ENCODE measurements at regions not wholly inside any gene's neighbourhood (a gene's known extent, or its start where the extent isn't known, plus 50 kb on each side); places are given as distances from the start of the nearest gene placed in this dataset.

DNA sequence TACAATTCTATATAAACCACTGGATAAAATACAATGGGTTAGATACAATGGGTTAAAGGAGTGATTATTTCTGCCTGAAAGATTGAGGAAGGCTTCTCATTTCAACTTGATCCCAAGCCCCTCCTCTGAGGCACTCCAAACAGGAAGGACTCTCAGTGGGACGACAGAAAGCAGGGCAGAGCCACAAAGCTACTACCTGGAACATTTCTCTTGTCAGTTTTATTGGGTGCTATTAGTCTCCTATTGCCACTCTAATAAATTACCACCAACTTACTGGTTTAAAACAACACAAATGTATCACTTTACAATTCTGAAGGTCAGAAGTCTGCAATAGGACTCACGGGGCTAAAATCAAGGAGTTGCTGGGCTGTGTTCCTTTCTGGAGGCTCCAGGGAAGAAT lies 146.7 kb downstream of the MREG start (continued):
- TF ChIP-seq, protein P1, sequence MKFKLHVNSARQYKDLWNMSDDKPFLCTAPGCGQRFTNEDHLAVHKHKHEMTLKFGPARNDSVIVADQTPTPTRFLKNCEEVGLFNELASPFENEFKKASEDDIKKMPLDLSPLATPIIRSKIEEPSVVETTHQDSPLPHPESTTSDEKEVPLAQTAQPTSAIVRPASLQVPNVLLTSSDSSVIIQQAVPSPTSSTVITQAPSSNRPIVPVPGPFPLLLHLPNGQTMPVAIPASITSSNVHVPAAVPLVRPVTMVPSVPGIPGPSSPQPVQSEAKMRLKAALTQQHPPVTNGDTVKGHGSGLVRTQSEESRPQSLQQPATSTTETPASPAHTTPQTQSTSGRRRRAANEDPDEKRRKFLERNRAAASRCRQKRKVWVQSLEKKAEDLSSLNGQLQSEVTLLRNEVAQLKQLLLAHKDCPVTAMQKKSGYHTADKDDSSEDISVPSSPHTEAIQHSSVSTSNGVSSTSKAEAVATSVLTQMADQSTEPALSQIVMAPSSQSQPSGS (IDR thresholded peaks at IDR 0.05; ENCODE audit: low read length), result no peak
- TF ChIP-seq NFYB (IDR thresholded peaks at IDR 0.05; ENCODE audit: insufficient read depth, low read depth, low read length), result no peak
- TF ChIP-seq, protein P2, sequence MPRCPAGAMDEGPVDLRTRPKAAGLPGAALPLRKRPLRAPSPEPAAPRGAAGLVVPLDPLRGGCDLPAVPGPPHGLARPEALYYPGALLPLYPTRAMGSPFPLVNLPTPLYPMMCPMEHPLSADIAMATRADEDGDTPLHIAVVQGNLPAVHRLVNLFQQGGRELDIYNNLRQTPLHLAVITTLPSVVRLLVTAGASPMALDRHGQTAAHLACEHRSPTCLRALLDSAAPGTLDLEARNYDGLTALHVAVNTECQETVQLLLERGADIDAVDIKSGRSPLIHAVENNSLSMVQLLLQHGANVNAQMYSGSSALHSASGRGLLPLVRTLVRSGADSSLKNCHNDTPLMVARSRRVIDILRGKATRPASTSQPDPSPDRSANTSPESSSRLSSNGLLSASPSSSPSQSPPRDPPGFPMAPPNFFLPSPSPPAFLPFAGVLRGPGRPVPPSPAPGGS (IDR thresholded peaks at IDR 0.05; ENCODE audit: borderline replicate concordance, insufficient read depth, low read depth, low read length, poor library complexity, severe bottlenecking), result no peak
- TF ChIP-seq MYB (IDR thresholded peaks at IDR 0.05; ENCODE audit: borderline replicate concordance, low read depth, low read length), result no peak
- no peak for TF ChIP-seq NFIC (IDR thresholded peaks at IDR 0.05; ENCODE audit: low read depth, low read length)
- TF ChIP-seq CBX5 (IDR thresholded peaks at IDR 0.05; ENCODE audit: low read depth), result no peak
- TF ChIP-seq NR2C2 (IDR thresholded peaks at IDR 0.05; ENCODE audit: borderline replicate concordance, control insufficient read depth, insufficient read length, low read depth), result no peak
- TF ChIP-seq, protein P3, sequence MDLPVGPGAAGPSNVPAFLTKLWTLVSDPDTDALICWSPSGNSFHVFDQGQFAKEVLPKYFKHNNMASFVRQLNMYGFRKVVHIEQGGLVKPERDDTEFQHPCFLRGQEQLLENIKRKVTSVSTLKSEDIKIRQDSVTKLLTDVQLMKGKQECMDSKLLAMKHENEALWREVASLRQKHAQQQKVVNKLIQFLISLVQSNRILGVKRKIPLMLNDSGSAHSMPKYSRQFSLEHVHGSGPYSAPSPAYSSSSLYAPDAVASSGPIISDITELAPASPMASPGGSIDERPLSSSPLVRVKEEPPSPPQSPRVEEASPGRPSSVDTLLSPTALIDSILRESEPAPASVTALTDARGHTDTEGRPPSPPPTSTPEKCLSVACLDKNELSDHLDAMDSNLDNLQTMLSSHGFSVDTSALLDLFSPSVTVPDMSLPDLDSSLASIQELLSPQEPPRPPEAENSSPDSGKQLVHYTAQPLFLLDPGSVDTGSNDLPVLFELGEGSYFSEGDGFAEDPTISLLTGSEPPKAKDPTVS (IDR thresholded peaks at IDR 0.05; ENCODE audit: low read depth, low read length), result no peak
- no peak for TF ChIP-seq FOXM1 (IDR thresholded peaks at IDR 0.05; ENCODE audit: low read depth, low read length)
- TF ChIP-seq SRF (IDR thresholded peaks at IDR 0.05; ENCODE audit: low read depth in 2 of 2, low read length in 2 of 2), result no peak
- TF ChIP-seq HDAC6 (IDR thresholded peaks at IDR 0.05; ENCODE audit: unreplicated experiment), result no peak
